ENCODE measurements at regions not wholly inside any gene's neighbourhood (a gene's known extent, or its start where the extent isn't known, plus 50 kb on each side); places are given as distances from the start of the nearest gene placed in this dataset.

GRCh38 chr11:80694385-80694784, 1253.6 kb upstream of the TENM4 start:
- TF ChIP-seq, protein P1, sequence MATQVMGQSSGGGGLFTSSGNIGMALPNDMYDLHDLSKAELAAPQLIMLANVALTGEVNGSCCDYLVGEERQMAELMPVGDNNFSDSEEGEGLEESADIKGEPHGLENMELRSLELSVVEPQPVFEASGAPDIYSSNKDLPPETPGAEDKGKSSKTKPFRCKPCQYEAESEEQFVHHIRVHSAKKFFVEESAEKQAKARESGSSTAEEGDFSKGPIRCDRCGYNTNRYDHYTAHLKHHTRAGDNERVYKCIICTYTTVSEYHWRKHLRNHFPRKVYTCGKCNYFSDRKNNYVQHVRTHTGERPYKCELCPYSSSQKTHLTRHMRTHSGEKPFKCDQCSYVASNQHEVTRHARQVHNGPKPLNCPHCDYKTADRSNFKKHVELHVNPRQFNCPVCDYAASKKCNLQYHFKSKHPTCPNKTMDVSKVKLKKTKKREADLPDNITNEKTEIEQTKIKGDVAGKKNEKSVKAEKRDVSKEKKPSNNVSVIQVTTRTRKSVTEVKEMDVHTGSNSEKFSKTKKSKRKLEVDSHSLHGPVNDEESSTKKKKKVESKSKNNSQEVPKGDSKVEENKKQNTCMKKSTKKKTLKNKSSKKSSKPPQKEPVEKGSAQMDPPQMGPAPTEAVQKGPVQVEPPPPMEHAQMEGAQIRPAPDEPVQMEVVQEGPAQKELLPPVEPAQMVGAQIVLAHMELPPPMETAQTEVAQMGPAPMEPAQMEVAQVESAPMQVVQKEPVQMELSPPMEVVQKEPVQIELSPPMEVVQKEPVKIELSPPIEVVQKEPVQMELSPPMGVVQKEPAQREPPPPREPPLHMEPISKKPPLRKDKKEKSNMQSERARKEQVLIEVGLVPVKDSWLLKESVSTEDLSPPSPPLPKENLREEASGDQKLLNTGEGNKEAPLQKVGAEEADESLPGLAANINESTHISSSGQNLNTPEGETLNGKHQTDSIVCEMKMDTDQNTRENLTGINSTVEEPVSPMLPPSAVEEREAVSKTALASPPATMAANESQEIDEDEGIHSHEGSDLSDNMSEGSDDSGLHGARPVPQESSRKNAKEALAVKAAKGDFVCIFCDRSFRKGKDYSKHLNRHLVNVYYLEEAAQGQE (IDR thresholded peaks at IDR 0.05; ENCODE audit: insufficient replicate concordance, low read depth) = no peak
- DNase-seq (ENCODE audit: low read depth in 1 of 2, low spot score in 1 of 2) = no peak
- H3K27ac ChIP-seq (replicated peaks) = no peak overlapping the region

DNA sequence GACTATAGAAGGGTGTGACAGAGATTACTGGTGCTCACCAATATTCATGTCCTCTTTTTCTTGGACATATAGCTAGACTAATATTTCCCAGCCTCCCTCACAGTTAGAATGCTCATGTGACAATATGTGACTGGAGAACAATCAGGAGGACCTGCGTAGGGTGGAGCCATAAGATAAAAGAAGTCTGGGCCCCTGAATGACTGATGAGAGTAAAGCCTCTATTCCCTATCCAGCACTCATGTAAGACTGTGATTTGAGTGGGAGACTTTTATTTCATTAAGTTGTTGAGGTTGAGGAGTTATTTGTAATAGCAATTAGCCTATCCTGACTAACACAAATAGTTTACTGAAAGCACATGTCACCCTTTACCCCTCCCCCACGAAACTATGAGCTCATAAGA, 1247.1 kb upstream of the TENM4 start:
- no peak for TF ChIP-seq SPI1 (IDR thresholded peaks at IDR 0.05; ENCODE audit: borderline replicate concordance, low read depth)
- TF ChIP-seq POLR2AphosphoS5 (IDR thresholded peaks at IDR 0.05; ENCODE audit: low read depth) = no peak
- no peak for TF ChIP-seq GABPA (IDR thresholded peaks at IDR 0.05; ENCODE audit: low read depth)
- TF ChIP-seq, protein P1 (IDR thresholded peaks at IDR 0.05; ENCODE audit: insufficient replicate concordance, low read depth) = no peak
- TF ChIP-seq, protein P2, sequence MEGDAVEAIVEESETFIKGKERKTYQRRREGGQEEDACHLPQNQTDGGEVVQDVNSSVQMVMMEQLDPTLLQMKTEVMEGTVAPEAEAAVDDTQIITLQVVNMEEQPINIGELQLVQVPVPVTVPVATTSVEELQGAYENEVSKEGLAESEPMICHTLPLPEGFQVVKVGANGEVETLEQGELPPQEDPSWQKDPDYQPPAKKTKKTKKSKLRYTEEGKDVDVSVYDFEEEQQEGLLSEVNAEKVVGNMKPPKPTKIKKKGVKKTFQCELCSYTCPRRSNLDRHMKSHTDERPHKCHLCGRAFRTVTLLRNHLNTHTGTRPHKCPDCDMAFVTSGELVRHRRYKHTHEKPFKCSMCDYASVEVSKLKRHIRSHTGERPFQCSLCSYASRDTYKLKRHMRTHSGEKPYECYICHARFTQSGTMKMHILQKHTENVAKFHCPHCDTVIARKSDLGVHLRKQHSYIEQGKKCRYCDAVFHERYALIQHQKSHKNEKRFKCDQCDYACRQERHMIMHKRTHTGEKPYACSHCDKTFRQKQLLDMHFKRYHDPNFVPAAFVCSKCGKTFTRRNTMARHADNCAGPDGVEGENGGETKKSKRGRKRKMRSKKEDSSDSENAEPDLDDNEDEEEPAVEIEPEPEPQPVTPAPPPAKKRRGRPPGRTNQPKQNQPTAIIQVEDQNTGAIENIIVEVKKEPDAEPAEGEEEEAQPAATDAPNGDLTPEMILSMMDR (IDR thresholded peaks at IDR 0.05; ENCODE audit: insufficient read depth, low read length) = no peak
- Histone ChIP-seq H3K4me3 (replicated peaks; ENCODE audit: insufficient read depth, low read length) (no peak overlapping the region), H3K27me3 (ENCODE audit: insufficient read depth, poor library complexity, severe bottlenecking) (no peaks in the 10 kb centered on the region), H3K27ac (replicated peaks) (no peak overlapping the region)
- no peak for DNase-seq (ENCODE audit: low read depth in 1 of 2, low spot score in 1 of 2)

More at GRCh38 chr11:80694385-80694784, 1253.6 kb upstream of the TENM4 start:
- H3K27me3 ChIP-seq (ENCODE audit: insufficient read depth, poor library complexity, severe bottlenecking) = no peaks in the 10 kb centered on the region
- H3K4me3 ChIP-seq (replicated peaks; ENCODE audit: insufficient read depth, low read length) = no peak overlapping the region

DNA sequence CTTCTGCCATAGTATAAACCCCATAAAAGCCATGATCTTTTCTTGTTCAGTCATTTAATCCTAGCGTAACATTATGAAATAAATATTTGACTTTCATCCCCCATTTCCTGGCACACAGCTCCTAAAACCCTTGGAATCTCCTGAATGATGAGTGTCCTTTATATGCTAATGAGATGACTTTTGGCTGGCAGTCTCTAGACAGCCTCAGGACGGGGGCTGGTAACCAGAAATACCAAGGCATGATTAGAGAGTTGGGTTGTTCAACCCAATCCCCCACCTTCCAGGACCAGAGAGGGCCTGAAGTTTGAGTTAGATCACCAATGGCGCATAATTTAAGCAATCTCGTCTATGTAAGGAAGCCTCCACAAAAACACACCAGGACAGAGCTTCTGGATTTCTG, 1246.1 kb upstream of the TENM4 start:
- TF ChIP-seq, protein P2 (IDR thresholded peaks at IDR 0.05; ENCODE audit: insufficient read depth, low read length) = no peak
- no peak for TF ChIP-seq POLR2AphosphoS5 (IDR thresholded peaks at IDR 0.05; ENCODE audit: low read depth)
- TF ChIP-seq SPI1 (IDR thresholded peaks at IDR 0.05; ENCODE audit: borderline replicate concordance, low read depth) = no peak
- TF ChIP-seq GABPA (IDR thresholded peaks at IDR 0.05; ENCODE audit: low read depth) = no peak
- TF ChIP-seq, protein P1 (IDR thresholded peaks at IDR 0.05; ENCODE audit: insufficient replicate concordance, low read depth) = no peak
- no peaks in the 10 kb centered on the region for H3K27me3 ChIP-seq (ENCODE audit: insufficient read depth, poor library complexity, severe bottlenecking)
- H3K4me3 ChIP-seq (replicated peaks; ENCODE audit: insufficient read depth, low read length) = no peak overlapping the region
- DNase-seq (ENCODE audit: low read depth in 1 of 2, low spot score in 1 of 2) = no peak
- H3K27ac ChIP-seq (replicated peaks) = no peak overlapping the region

- no peak for TF ChIP-seq SPI1 (IDR thresholded peaks at IDR 0.05; ENCODE audit: borderline replicate concordance, low read depth)
- TF ChIP-seq, protein P2 (IDR thresholded peaks at IDR 0.05; ENCODE audit: insufficient read depth, low read length) = no peak
- no peak for TF ChIP-seq GABPA (IDR thresholded peaks at IDR 0.05; ENCODE audit: low read depth)
- H3K27ac ChIP-seq (replicated peaks) = no peak overlapping the region
- no peak overlapping the region for H3K4me3 ChIP-seq (replicated peaks; ENCODE audit: insufficient read depth, low read length)
- DNase-seq (ENCODE audit: low read depth in 1 of 2, low spot score in 1 of 2) = no peak
- H3K27me3 ChIP-seq (ENCODE audit: insufficient read depth, poor library complexity, severe bottlenecking) = no peaks in the 10 kb centered on the region
Measured at GRCh38 chr11:80673566-80673965, 1232.7 kb upstream of the TENM4 start.

Measured in HL-60 (cell line).